HG03159 (cell line): ENCODE measurements at regions not wholly inside any gene's neighbourhood (a gene's known extent, or its start where the extent isn't known, plus 50 kb on each side); places are given as distances from the start of the nearest gene placed in this dataset.

Experiments used
- ATAC-seq: cut with Tn5 transposase; IDR thresholded peaks from one replicate; pipeline ENCODE4 v1.9.1; 2021; ENCODE audit warnings: mild to moderate bottlenecking, moderate library complexity; ENCODE audit not compliant: unreplicated experiment

DNA sequence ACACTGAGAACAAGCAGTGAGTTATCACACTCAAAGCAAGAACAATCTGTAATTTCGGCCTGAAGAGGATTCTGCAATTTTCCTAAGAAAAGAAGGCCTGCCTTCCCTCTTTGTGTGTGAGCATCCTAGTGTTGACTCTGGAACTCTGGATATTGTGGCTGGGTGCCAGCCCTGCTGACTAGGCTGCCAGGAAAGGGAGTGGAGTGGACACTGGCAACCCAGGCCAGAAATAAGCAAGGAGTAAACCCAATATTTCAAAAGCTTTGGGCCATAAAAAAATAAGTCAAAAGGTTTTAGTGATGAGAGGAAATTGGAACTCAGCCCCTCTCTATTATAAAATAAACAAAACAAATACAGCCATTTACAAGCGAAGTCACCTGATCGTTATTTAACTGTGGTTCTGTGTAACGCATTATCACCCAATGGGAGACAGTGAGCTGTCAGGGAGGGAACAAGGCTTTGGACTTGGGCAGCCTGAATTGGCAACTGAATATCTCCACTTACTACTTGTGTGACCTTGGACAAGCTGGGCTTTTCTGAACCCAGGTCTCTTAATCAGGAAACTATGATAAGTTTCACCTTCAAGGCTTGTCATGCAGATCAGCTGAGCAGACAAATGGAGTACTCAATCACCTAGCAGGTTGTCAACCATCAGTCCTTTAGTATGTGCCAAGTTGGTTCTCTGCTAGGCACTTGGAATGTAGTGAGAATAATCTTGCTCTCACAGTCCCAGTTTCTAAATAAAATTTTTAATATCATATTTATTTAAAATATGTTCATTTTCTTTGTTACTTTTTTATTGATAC, 196.2 kb downstream of the PAX1 start:
- no peak for ATAC-seq

DNA sequence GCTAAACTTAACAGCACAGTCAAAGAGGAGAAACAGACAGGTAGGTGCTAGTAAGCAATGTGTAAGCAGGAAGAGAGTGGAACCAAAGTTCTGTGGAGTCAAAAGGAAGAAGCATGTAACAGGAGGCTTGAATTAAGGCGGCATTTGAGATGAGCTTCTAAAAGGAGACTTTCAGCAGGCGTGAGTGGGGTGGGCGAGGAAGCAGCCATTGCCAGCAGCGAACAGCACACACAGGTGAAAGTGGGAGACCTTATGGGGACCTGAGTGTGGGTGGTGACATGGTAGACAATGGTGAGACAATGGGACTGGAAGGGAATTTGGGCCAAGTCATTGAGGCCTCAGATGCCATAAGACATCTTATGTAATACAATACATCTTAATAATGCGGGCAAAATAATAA, 195.0 kb downstream of the PAX1 start:
- no peak for ATAC-seq

DNA sequence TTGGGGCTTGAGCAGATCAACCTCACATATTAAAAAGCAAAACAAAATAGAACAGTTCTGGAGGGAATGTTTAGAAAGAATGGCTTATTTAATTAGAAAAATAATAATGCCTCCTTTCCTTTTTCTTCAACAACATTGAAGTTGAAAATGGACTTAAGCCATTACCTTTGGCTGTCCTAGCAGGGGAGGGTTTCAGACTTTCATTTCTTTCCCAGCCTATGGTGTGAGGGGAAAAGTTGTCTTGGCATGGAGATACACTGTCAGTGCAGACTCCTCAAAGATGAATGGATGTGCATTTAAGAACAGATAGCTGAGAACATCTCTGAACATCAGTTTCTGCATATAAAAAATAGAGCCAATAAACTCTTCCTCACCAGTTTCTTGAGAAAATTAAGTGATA, 169.5 kb downstream of the PAX1 start:
- ATAC-seq = no peak

DNA sequence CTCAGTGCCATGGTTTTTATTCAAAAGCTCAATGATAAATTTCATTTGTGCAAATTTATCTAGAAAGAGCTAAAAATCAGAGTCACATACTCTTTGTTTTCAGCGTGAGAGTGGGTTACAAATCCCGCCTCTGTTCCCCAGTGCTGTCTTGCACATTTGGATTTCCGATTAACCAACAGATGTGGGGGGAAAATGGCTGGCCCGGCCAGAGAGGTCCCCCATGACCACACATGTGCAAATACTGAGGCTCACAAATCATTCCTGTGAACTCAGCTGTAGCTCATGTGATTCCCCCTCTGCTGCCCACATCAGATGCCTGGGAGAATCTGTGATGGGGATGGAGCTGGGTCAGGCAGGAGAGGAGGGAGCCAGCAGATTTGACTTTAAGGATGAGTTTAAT, 168.7 kb downstream of the PAX1 start:
- ATAC-seq = no peak

DNA sequence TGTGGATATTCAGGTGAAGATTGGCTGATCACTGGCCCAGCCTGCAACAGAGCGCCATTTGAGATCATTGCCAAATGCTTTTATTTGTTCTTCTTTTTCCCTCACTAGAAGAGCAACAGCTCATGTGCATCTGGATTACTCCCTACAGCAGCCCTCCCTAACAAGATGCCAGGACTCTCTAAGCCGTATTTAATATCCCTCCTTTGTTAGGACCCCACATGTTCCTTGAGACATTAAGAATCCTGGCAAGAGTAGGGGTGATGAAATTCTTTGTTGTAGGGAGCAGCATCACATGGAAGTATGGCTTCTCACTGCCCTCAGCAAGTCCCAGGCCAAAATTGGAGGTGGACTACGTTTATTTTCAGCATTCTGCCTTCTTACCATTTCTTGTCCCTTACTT, 167.8 kb downstream of the PAX1 start:
- no peak for ATAC-seq

DNA sequence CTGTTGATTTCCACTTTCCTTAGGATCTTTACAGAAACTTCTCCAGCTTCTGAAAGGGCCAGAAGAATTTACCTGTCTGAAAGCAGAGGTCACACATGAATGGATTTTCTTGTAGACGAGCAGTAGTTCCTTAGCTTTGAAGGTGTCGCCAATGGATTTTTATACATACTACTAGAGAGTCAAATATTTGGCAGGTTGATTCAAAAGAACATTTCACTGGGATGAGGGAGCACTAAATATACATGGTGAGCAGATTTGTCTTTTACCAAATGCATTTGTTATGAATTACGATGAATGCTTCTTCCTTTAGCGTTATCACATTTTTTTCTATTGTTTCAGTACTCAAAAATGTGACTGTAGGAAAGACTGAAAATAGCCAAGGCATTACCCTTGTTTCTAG, 162.3 kb downstream of the PAX1 start:
- no peak for ATAC-seq

DNA sequence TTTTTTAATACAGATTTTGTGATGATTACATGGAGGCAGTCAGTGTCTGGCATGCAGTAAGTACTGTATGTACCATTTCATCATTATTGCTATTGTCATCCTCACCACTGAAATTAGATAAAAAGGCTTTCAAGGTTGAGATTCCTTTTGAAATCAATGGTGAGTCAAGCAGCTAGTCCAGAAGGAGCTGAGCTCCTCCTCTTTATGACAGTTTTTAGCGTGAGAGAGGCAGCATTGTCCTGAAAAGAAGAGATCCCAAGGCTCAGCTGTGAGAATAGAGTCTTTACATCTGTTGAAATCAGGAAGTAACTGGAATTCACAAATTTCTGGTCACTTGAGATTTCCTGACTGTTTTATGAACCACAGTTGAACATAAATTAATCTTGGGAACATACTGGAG, 161.9 kb downstream of the PAX1 start:
- ATAC-seq = no peak

DNA sequence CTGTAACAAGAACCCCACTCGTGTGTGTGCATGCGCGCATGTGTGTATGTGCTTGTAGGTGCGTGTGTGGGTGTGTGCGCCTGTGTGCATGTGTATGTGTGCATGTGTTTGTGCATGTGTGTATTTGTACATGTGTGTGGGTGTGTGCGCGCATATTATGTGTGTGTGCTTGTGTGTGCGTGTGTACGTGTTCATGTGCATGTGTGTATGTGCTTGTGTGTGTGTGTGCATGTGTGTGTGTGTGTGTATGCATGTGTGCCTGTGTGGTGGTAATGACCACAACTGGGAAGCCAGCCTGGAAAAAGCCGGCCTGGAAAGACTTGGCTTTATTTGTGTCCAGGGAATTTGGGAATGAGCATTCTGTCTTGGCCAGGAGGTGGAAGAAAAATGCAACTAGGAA, 157.5 kb downstream of the PAX1 start:
- ATAC-seq = no peak

DNA sequence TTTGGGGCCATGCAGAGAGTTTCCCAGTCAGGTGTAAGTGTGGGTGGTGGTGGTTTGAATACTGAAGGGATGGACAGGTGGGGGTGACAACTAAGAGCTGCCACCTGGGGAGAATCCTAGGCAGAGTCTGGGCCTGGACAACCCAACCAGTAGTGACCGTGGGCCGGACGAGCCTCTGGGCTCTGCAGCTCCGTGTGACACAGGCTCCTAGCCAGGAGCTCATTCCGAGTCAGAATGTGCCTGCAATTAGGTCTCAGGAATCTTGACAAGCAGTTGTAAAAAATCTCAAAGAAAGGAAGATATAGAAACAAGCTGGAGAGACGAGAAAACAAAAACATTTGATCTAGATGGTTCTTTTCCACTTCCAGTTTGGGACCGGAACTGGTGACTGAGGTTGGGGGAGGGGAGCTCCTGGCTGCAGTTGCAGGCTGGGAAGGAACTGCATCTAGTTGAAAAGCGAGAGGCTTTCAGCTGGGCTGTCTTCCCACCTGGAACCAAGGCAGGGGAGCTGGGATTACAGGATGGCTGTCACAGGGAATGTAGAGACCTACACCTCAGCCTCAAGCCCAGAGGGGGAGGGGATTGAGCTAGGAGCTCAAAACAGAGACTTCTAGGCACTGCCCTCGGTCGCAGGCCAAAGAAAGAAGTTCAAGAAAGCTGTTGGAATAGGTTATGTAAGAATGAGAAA, 156.9 kb downstream of the PAX1 start:
- no peak for ATAC-seq

DNA sequence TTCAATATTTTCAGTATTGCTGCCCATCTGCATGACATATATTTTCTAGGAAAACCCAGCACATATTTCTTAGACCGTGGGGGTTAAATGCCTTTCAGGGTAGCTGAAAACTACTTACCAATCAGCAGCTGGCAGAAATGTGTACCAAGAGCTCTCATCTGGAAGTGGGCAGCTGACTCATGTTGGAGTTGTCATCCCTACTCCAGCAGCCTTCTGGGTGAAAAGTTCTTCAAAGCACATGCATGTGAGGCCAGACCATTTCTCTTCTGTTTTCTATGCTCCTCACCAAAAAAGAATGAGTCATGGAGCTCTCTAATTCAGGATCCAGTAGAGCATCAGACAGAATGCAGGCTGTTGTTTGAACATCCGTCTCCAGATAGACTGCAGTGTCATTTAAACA, 135.5 kb downstream of the PAX1 start:
- no peak for ATAC-seq

DNA sequence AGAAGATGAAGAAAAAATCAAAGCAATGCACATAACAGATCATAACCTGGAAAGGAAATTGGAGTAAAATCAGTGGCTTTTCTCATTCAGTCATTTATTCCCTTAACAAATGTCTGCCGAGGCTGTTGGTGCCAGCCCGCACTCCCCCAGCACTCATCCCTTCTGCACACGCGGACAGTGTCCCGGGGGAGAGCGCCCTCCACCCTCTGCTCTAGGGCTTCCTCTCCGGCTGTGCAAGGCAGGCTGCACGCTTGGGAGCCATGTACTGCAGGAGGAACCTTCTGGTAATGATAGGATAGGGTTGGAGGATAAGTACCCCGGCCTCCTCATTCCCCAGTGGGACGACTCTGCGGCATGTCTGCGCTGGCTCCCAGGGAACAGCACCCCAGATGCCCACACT, 134.5 kb downstream of the PAX1 start:
- ATAC-seq = no peak

DNA sequence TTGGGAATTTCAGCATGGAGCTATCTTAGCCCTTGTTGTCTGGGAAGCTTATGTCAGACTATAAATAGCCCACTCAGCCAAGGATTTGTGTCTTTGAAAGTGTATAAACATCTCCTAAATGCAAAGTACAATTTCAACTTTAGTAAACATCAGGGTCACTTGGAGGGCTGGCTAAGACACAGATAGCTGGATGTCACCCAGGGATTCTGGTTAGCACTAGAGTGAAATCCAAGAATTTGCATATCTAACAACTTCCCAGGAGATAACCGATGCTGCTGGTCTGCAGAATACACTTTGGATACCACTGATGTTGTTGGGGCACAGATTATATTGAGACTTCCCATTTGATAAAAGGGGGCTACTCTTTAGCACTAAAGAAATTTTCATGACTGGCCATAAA, 130.9 kb downstream of the PAX1 start:
- ATAC-seq = no peak

DNA sequence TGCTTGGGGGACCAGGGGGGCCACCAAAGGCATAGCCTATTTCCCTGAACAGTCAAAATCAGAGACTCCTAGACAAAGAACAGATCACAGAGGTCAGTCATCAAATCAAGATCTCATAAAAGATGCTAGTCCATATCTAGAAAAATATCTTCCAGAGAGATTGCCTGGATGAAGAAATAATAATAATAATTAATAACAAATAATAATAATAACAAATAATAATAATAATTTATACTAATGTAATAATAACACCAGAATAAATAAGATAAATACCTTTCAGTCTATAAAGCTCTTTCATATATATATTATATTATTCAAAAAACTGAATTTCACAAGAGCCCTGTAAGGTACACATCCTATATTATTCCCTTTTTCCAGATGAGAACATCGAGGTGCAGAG, 129.6 kb downstream of the PAX1 start:
- no peak for ATAC-seq

DNA sequence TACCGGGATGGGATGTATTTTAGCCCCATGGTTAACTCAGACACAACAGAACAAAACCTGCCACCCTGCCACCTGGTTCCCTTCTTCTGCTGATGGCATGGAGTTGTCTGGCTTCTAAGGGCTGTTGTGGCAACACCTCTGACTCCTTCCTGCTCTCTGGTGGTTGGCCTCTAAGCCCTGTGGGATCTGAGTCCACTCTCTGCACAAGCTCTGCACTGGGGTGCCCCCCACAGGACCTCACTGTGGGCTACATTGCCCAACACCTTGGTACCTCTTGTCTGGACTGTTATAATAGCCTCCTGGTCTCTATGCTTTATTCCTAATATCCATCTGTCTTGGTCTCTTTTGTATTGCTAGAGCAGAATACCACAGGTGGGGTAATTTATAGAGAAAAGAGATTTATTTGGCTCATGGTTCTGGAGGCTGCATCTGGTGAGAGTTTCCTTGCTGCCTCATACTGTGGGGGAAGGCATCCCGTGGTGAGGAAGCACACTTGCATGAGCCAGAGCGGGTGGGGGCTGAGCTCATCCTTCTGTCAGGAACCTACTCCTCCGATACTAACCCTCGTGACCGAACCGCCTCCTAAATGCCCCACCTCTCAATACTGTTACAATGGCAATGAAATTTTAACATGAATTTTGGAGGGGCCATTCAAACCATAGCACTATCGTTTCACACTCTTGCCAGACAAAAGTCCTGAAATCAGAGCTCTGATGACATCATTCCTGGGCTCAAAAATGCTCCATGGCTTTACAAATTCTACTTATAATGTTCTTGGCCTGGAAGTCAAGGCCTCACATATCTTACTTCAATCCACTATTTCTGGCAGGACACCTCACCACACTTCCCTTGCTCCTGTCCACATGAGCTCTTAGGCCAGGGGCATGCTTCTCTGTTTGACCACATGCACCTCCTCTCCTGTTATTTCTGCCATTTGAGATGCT, 127.2 kb downstream of the PAX1 start:
- no peak for ATAC-seq

DNA sequence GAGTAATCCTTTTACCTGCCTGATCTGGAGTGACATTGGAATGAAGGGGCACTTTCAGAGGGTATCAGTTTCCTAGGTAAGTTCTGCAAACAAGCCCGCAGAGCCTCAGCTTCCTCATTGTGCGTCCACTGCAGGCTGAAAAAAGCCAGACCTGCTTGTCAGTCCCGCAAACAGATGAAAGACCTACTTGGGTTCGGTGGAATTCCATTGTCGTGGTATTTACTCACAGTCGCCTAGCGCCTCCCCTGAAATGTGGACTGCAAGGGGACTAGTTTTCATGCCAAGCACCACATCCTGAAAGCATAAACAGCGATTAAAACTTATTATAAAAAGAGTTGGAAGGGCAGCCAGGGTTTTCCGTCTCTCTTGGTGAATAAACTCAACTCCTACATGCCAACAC, 121.5 kb downstream of the PAX1 start:
- ATAC-seq = no peak

DNA sequence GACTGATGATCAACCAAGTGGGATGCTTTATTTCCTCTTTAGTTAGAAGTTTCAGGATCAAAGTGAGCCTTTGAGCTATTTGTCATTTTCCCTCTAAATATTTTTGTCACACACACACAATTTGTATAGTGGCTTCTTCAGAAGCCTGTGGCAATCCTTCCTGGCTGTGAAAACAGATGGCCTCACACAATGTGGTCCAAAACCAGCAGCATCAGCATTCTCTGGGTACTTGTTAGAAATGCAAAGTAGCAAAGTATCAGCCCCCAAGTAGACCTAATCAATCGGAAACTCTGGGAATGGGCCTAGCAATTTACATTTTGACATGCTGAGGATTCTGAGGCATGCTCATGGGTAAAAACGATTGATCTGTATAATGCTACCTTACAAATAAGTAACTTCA, 115.9 kb downstream of the PAX1 start:
- no peak for ATAC-seq

DNA sequence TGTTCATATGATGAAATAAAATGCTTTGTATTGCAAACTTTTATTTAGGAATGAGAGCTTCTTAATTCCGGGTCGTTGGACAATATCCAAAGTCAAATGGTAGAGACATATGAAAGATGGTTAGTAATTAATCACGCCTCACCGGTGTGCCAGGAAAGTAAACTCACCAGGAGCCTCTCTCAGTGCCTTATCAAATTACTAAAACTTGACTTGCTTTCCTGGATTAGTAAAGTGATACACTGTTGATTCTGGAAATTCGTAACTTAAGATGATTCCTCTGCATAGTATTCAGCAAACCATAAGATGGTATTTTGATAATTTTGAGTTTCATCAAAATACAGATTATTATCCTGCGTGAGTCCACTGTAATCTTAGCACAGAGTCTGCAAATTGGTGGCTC, 115.2 kb downstream of the PAX1 start:
- ATAC-seq = no peak

DNA sequence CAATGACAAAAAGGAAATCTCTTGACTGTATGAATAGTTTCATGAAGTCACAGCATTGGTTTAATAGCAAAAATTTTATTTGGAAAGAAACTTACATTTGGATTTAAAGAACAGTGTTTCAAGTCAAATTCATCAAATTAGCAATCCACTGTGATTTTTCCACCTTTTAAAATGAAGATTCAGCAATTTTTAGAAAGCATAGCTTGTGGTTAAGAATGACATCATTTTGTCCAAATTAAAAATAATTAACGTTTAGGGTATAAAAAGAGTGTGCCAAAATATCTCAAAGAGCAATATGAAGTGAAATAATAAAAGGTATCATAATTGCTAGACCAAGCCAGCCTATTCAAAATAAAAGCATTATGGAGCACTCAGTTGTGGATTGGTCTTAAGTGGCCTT, 114.6 kb downstream of the PAX1 start:
- no peak for ATAC-seq

DNA sequence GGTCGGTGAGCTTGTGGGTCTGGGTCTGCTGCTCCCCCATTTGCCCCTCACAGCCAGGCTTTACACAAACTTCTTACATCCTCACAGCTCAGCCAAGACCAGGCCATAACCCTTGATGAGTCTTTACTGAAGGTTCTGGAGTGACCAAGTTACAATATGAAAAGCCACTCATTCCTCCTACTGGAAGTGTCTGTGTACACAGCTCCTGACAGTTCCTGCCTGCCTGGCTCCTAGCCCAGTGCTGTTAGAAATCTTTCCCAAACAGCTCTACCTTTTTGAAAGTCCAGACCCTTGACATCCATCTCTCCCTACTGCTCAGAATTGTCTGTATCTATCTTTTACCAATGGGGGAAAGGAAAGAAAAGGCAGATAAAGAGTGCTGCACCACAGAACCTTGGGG, 106.9 kb downstream of the PAX1 start:
- no peak for ATAC-seq

DNA sequence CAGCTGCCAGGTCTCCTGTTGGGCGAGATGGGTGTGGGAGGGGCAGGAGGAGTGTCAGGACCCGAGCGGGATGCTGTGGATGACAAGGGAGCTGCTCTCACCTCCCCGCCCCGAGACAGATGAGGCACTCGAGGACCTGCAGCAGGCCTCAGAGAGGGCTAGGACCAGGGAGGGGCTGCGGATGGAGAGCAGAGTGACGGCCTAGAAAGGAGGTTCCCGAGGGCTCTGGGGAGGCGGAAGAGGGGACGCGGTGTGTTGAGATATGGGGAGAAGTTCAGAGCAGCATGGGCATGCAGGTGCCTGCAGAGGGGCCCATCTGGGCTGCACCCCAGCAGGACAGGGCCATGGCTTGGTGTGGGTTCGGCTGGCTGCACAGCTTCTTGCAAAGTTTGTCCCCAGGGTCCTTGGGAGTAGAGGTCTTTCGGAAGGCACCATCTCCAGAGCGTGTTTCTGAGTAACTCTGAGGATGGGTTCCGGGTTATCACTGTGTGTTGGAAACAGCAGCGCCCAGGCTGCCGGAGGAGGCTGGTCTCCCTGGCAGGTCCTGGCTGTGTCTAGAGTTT, 104.6 kb downstream of the PAX1 start:
- no peak for ATAC-seq
